ENCODE measurements at regions not wholly inside any gene's neighbourhood (a gene's known extent, or its start where the extent isn't known, plus 50 kb on each side); places are given as distances from the start of the nearest gene placed in this dataset.

GRCh38 chr11:43614214-43614613 is 66.3 kb upstream of the HSD17B12 start:
- Histone ChIP-seq H3K4me1 (no peaks in the 10 kb centered on the region), H3K27me3 (replicated peaks in 1 of 7) (peaks cover 0 to 21% (median 0%) of the 10 kb centered on the region in 7 donors), H3K9me3 (peaks cover 0 to 35% (median 28%) of the 10 kb centered on the region in 8 donors), H3K36me3 (no peaks in the 10 kb centered on the region), H3K27ac (no peak overlapping the region), H3K4me3 (no peak overlapping the region)
- WGBS, 5 donors = 64 to 94% (median 79%) methylated on average over 2 of the region's 2 CpGs
- intact Hi-C loops (cut with DNase I; ENCODE audit: low total_unique reads) = no loop called here
- no peak for DNase-seq
- TF ChIP-seq POLR2A (IDR thresholded peaks at IDR 0.05) = no peak
- TF ChIP-seq, protein P1, sequence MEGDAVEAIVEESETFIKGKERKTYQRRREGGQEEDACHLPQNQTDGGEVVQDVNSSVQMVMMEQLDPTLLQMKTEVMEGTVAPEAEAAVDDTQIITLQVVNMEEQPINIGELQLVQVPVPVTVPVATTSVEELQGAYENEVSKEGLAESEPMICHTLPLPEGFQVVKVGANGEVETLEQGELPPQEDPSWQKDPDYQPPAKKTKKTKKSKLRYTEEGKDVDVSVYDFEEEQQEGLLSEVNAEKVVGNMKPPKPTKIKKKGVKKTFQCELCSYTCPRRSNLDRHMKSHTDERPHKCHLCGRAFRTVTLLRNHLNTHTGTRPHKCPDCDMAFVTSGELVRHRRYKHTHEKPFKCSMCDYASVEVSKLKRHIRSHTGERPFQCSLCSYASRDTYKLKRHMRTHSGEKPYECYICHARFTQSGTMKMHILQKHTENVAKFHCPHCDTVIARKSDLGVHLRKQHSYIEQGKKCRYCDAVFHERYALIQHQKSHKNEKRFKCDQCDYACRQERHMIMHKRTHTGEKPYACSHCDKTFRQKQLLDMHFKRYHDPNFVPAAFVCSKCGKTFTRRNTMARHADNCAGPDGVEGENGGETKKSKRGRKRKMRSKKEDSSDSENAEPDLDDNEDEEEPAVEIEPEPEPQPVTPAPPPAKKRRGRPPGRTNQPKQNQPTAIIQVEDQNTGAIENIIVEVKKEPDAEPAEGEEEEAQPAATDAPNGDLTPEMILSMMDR (IDR thresholded peaks at IDR 0.05 in 8 of 11, conservative IDR thresholded peaks at IDR 0.05 in 3 of 11) = no peak
- TF ChIP-seq POLR2AphosphoS5 (IDR thresholded peaks at IDR 0.05) = no peak

DNA sequence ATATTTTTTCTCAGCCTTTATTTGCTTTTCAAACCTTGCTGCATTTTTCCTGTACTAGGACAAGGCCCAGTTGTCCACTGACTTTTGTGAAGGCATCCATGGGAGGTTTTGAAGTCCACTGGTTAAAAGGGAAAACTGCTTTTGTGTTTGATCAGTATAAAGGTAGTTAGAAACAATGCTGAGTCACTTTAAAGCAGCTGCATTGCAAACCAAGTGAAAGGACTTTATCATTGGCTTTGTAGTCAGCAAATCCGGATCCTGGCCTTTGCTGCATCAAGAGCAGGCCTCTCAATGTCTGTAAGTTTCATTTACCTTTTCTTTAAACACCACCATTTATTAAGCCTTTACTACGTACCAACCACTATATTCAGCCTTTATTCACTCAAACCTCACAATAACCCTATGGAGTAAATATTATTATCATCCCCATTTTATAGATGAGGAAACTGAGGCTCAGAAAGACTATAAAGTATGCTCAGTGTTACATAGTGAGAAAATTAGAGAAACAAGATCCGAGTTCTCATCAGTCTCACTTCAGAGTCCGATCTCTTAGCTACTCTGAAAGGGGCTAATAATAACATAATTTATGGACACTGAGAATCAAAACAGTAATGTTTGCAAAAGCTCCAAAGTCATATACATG is 60.6 kb upstream of the HSD17B12 start:
- Histone ChIP-seq H3K4me1 (no peaks in the 10 kb centered on the region), H3K27ac (no peak overlapping the region)
- intact Hi-C loops (cut with DNase I; ENCODE audit: low total_unique reads) = no loop called here

DNA sequence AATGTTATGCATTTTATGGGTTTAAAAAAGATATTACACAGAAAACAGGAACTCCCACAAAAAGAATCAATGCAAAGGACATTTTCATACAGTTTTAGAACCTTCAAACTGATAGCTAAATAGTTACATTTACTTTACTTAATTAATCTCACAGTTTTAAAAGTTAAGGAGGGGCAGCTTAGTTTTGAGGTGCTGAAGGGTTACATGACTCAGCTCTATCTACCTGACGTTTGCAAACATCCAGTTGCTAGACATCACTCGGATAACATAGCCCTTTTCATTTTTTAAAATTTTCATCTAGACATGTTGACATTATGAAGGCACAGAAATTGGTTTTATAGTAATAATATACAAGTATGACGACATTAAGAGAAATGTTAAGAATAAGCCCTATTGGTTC is 53.7 kb upstream of the HSD17B12 start:
- Histone ChIP-seq H3K27me3 (replicated peaks in 1 of 7) (peaks cover 0 to 32% (median 0%) of the 10 kb centered on the region in 7 donors), H3K36me3 (no peaks in the 10 kb centered on the region), H3K4me1 (no peaks in the 10 kb centered on the region), H3K4me3 (no peak overlapping the region), H3K27ac (no peak overlapping the region), H3K9me3 (no peaks in the 10 kb centered on the region)
- TF ChIP-seq, protein P1 (IDR thresholded peaks at IDR 0.05 in 8 of 11, conservative IDR thresholded peaks at IDR 0.05 in 3 of 11) = no peak
- TF ChIP-seq POLR2A (IDR thresholded peaks at IDR 0.05) (no peak), POLR2AphosphoS5 (IDR thresholded peaks at IDR 0.05) (no peak)
- no peak for DNase-seq
- intact Hi-C loops (cut with DNase I; ENCODE audit: low total_unique reads) = no loop called here
- WGBS, 5 donors = 58 to 70% (median 64%) methylated on average over 3 of the region's 3 CpGs

More for the DNA sequence above, 60.6 kb upstream of the HSD17B12 start:
- Histone ChIP-seq H3K4me3 (no peak overlapping the region), H3K9me3 (peaks cover 0 to 12% (median 6%) of the 10 kb centered on the region in 8 donors), H3K27me3 (replicated peaks in 1 of 7) (peaks cover 0 to 30% (median 0%) of the 10 kb centered on the region in 7 donors), H3K36me3 (no peaks in the 10 kb centered on the region)
- WGBS, 5 donors = 83 to 88% (median 84%) methylated on average over 4 of the region's 4 CpGs
- TF ChIP-seq, protein P1 (IDR thresholded peaks at IDR 0.05 in 8 of 11, conservative IDR thresholded peaks at IDR 0.05 in 3 of 11) = no peak
- no peak for TF ChIP-seq POLR2A (IDR thresholded peaks at IDR 0.05)
- no peak for TF ChIP-seq POLR2AphosphoS5 (IDR thresholded peaks at IDR 0.05)
- DNase-seq = no peak

Small RNA genes lying in the stretch of these regions (microRNA-seq; reads per million reads assigned to microRNA genes)
- gene MIR129-2 (0.28 to 3.3 (median 1.4) reads per million in 3 donors), gene MIR670 (0 reads per million in 3 donors)

Small RNA genes lying in the stretch of these regions (small RNA-seq; reads per million reads assigned to genes)
- gene MIR129-2 (0 to 0.08 (median 0) reads per million in 4 donors), gene MIR670 (0 to 0.08 (median 0) reads per million in 4 donors)

All from spleen (tissue), 11 donors.